Epidermal melanocyte (primary cell): ENCODE measurements at regions not wholly inside any gene's neighbourhood (a gene's known extent, or its start where the extent isn't known, plus 50 kb on each side); places are given as distances from the start of the nearest gene placed in this dataset.

ENCODE experiments used
- DNase-seq: peaks from one replicate; pipeline ENCODE4 v3.0.0; 2011; ENCODE audit warnings: low spot score; ENCODE audit not compliant: insufficient read length

GRCh38 chr16:85323230-85323960 lies 211.1 kb upstream of the CIBAR2 start:
- DNase-seq, result no peak

- no peak for DNase-seq
Observed at GRCh38 chr16:85323961-85324253, 211.6 kb upstream of the CIBAR2 start.

- no peak for DNase-seq
Observed at GRCh38 chr16:85324488-85324887, 212.2 kb upstream of the CIBAR2 start.

GRCh38 chr16:85326113-85326793 lies 214.0 kb upstream of the CIBAR2 start:
- DNase-seq, result no peak

GRCh38 chr16:85326794-85327181 lies 214.5 kb upstream of the CIBAR2 start:
- DNase-seq, result no peak

GRCh38 chr16:85327731-85328675 lies 215.7 kb upstream of the CIBAR2 start:
- DNase-seq, result no peak

GRCh38 chr16:85328676-85329058 lies 216.4 kb upstream of the CIBAR2 start:
- DNase-seq, result no peak

- no peak for DNase-seq
Observed at GRCh38 chr16:85329059-85329812, 217.0 kb upstream of the CIBAR2 start.

GRCh38 chr16:85330006-85330693 lies 217.9 kb upstream of the CIBAR2 start:
- no peak for DNase-seq

- DNase-seq, result peak; percentile 94
Observed at GRCh38 chr16:85330694-85331188, 218.5 kb upstream of the CIBAR2 start.

- no peak for DNase-seq
Observed at GRCh38 chr16:85331688-85332087, 219.4 kb upstream of the CIBAR2 start.

GRCh38 chr16:85332175-85332574 lies 219.9 kb upstream of the CIBAR2 start:
- DNase-seq, result no peak

GRCh38 chr16:85333337-85333736 lies 221.1 kb upstream of the CIBAR2 start:
- DNase-seq, result no peak

GRCh38 chr16:85333744-85334640 lies 221.7 kb upstream of the CIBAR2 start:
- no peak for DNase-seq

GRCh38 chr16:85334718-85335583 lies 222.7 kb upstream of the CIBAR2 start:
- DNase-seq, result no peak

GRCh38 chr16:85335584-85336491 lies 223.6 kb upstream of the CIBAR2 start:
- DNase-seq, result no peak

- no peak for DNase-seq
Observed at GRCh38 chr16:85337910-85338637, 225.8 kb upstream of the CIBAR2 start.
